ENCODE measurements at regions not wholly inside any gene's neighbourhood (a gene's known extent, or its start where the extent isn't known, plus 50 kb on each side); places are given as distances from the start of the nearest gene placed in this dataset.

- DNase-seq = no peak
These were observed 570.8 kb downstream of the UTRN start for GRCh38 chr6:144855812-144856531.

DNA sequence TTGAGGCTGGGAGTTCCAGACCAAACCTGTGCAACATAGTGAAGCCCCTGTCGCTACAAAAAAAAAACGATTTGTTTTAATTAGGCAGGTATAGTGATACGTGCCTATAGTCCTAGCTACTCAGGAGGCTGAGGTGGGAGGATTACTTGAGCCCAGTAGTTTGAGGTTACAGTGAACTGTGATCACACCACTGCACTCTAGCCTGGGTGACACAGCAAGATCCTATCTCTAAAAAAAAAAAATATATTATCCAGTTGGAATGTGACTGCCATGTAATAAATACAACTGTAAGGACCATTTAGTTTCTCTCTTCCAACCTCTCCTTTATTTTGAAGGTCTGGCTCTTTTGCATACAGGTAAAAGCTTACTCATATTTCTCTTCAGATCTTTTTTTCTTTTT is 571.5 kb downstream of the UTRN start:
- DNase-seq = no peak

DNA sequence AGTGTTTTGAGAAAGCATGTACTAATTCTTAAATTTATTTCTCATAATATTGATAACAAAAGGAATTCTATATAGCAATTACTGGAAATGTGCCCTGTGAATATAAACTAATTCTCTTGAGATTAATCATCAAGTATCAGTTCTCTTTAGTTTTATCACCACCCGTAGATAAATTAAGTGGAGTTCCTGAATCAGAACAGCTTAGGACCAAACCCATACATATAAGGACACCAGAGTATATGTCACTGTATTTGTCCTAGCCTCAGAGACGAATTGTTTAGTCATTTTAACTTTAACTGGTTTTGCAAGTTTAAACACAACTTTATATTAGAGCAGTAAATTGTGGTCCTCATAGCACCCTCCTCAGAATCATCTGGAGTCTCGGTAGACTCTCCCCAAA is 572.0 kb downstream of the UTRN start:
- DNase-seq = no peak

DNA sequence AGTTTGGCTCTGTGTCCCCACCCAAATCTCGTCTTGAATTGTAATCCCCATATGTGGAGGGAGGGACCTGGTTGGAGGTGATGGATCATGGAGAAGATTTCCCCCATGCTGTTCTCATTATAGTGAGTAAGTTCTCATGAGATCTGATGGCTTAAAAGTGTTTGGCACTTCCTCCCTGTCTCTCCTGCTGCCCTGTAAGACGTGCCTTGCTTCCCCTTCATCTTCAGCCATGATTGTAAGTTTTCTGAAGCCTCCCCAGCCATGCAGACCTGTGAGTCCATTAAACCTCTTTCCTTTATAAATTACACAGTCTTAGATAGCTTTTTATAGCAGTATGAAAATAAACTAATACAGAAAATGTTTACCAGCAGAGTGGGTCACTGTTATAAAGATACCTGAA is 577.6 kb downstream of the UTRN start:
- DNase-seq = no peak

DNA sequence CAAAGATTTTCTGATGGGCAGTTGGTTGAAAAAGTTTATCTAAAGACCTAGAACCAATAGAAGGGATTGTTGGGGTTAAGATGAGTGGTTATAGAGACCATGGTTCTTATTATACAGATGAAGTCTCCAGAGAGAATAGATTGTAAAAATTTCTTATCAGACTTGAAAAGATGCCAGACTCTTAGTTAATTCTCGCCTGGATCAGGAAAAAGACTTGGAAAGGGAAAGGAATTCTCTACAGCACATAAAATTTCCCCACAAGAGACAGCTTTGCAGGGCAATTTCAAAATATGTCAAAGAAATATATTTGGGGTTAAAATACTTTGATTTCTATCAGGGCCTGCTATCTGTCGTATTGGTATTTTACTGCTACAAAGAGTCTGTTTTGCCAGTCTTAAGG is 582.6 kb downstream of the UTRN start:
- DNase-seq = no peak

- DNase-seq = no peak
These were observed 585.6 kb downstream of the UTRN start for GRCh38 chr6:144870782-144871181.

GRCh38 chr6:144873623-144874378 is 588.7 kb downstream of the UTRN start:
- no peak for DNase-seq

DNA sequence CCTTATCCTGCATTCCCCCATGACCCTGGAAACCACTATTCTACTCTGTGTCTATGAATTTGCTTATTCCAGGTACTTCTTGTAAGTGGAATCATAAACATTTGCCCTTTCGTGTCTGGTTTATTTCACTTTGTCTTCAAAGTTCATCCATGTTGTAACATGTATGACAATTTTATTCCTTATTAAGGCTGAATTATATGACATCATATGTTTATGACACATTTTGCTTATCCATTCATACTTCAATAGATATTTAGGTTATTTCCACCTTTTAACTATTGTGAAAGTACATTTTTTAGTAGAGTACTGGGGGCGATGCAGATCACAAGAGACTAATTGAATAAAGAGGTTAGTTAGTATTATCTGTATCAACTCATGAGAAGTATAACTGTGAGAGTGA is 591.6 kb downstream of the UTRN start:
- DNase-seq = no peak

- no peak for DNase-seq
These were observed 592.0 kb downstream of the UTRN start for GRCh38 chr6:144877118-144877517.

DNA sequence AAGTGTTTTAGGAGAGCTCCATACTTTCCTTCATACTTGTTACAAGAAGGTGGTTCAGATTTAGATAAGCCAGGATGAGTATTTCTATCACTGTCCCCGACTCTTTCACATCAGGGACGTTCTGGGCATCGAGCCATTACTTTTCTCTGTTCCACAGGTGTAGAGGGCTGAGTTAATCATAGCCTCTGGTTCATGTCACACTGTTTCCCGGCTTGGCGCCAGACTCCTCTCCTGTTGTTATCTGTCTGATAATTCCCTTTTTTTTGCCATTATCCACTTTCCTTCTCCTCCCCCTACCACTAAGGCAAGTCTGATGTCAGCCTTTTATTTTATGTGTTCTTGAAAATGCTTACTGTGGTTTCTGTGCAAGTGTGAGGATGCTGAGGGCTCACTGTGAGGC is 593.4 kb downstream of the UTRN start:
- no peak for DNase-seq

DNA sequence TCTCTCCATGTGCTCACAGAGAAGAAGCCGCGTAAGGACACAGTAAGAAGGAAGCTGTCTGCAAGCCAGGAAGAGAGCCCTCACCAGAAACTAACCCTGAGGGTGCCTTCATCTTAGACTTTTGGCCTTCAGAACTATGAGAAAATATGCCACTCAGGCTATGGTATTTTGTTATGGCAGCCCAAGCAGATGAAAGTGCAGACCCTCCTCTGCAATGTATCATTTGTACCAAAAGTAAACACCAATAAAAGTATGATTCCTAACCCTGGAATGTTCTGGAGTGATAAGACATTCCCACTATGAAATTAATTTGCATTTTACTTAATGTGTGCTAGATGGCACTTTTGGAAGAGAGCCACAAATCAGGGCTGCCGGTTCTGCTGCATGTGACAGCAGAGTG is 594.3 kb downstream of the UTRN start:
- no peak for DNase-seq

- no peak for DNase-seq
These were observed 597.3 kb downstream of the UTRN start for GRCh38 chr6:144882425-144882824.

GRCh38 chr6:144883915-144884314 is 598.8 kb downstream of the UTRN start:
- no peak for DNase-seq

DNA sequence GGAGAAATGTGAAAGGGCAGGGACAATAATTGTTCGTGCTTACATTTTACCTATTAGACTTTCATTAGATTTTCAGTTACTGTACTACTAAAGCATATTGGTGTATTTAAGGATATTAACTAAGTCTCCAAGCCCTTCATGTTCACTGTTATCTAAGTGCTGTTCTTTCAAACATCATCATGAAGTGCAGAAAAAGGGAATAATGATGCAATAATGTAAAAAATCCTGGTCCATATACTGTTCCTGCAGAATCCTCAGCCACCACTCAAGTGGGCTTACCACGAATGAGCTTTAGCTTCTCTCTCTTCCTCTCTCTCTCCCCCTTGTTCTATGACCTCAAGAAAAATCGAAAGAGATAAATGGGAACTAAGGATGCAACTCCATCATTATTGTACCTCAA is 600.7 kb downstream of the UTRN start:
- DNase-seq = no peak

- DNase-seq = no peak
These were observed 601.5 kb downstream of the UTRN start for GRCh38 chr6:144886682-144887081.

DNA sequence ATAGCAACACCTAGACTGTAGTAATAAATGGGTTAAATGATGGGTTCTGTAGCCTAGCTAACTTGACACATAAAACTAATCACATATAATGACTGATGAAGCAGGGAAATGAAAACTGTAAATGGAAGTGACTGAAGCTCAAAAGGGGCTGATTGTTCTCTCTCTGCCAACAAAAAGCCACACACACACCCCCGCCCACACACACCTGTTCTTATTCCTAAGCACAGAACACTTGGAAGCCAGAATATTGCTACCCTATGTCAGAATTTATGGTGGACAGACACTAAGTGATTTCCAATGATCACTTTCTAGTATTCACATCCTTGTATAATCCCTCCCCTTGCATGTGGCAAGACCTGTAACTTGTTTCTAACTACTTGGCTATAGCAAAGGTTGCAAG is 603.5 kb downstream of the UTRN start:
- no peak for DNase-seq

DNA sequence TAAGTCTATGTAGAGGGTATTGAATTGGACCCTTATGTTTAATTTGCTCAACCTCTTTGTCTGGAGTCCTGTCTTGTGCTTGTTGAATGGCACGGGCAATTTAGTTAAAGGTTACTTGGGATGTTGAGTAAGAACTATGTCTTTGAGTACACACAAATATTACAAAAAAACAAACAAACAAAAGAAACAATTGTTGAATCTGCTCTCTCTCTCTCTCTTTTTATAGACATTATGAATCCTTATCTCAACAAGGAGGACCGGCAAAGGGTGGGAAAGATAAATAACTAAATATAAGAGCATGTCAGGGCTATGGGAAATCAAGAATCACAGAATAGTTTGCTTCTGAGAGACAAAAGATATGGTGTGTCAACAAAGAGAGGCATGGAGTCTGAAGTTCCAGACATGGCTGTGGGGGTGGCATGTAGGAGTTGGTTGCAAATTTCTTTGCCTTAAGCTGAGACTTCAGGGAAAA is 608.6 kb downstream of the UTRN start:
- DNase-seq = no peak

- DNase-seq = no peak
These were observed 609.1 kb downstream of the UTRN start for GRCh38 chr6:144894240-144894639.

- no peak for DNase-seq
These were observed 610.5 kb downstream of the UTRN start for GRCh38 chr6:144895313-144896278.

DNA sequence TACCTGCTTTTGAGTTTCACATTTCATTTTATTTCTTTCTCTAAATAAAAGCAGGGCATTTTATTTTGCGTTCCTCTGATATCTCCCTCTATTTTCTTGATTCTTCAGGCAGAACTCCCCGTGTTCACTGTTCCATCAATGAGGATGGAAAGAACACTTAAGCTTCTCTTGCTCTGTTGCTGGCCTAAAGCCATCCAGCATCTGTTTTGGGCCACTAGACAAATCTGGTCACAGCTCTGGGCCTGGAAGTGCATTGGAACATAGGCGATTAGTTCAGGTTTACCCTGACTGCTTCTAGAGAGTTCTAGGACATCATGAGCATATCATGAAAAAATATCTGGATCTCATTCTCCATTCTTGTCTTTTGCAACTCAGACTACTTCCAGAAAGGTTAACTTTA is 611.2 kb downstream of the UTRN start:
- no peak for DNase-seq

GRCh38 chr6:144896871-144897270 is 611.7 kb downstream of the UTRN start:
- no peak for DNase-seq

- no peak for DNase-seq
These were observed 612.3 kb downstream of the UTRN start for GRCh38 chr6:144897441-144897921.

DNA sequence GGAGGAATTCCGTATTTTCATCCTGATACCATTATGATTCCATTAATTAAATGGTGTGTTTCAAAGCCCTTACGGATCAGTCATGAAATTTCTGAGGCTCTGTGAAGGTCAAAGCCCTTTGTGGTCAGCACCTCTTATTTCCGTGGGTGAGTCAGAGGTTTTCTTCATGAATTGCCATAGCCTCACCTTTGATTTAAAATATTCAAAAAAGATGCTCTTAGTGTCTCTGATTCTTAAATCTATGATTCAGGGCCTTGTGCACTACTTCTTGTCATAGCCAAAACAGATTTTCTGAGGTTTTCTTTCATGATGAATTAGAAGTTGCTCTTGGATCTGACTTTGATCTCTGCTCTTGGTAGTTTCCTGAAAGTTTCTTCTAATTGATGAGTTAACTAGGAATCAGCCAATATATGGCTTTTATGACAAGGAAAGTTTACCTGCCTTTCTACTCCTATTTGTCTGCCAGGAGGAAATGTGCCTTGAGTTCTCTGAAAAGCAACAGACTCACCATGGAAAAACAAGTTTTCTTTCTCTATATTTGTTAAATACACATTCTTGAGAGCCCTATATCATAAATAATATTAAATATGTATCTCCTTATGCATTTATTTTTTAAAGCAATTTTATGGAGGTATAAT is 613.0 kb downstream of the UTRN start:
- DNase-seq = no peak

All from activated CD4-positive, alpha-beta T cell treated with anti-CD3 and anti-CD28 coated beads, Interleukin-2, amount 50 U/mL, for 1 hour (primary cell).